Renal cortical epithelial cell (primary cell): ENCODE measurements at regions not wholly inside any gene's neighbourhood (a gene's known extent, or its start where the extent isn't known, plus 50 kb on each side); places are given as distances from the start of the nearest gene placed in this dataset.
A peak's percentile ranks its signal among the peaks of the same experiment; 100 is the strongest.

Source experiments
- DNase-seq: peaks from one replicate; pipeline ENCODE4 v3.0.0-alpha.2; 2011; ENCODE audit warnings: low read depth

DNA sequence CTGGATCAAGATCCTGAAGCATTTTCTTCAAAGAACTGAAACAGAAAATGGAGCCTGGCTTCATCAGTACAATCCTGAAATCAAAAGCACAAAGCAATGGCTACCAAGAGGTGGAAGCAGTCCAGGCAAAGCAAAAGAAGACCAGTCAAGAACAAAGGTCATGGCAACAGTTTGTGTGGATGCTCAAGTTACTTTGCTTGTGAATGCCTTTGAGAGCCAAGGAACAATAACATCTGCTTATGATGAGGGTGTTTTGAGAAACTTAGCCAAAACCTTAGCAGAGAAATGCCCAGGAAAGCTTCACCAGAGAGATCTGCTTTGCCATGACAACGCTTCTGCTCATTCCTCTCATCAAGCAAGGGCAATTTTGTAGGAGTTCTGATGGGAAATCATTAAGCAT lies 723.1 kb downstream of the TMEM182 start:
- no peak for DNase-seq

DNA sequence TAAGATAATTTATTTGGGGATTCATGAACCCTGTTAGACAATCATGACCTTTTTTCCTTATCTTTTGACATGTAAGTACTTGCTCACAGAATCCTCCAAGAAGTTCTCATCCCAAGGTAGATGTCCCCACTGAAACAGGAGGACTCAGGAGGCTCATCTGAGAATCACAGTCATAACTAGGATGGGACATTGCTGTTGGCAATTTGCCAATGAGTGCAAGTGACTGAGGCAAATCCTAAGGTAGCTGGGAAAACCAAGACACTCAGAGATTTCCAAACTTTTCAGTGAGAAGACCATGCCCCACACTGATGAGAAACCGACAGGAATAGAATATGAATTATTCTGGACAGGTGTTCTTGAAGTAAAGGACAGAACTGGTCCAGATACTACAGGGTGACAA lies 735.0 kb downstream of the TMEM182 start:
- no peak for DNase-seq

DNA sequence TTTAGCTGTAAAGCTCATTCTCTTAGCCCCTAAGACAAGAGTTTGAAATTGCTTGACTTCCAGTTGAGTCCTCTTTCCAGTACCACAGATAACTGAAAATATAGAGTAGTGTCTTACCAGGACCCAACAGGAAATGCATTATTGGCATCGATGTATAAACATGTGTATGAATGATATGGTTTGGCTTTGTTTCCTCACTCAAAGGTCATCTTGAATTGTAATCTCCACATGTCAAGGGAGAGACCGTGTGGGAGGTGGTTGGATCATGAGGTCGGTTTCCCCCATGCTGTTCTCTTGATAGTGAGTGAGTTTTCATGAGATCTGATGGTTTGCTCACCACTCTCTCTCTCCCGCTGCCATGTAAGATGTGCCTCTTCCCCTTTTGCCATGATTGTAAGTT lies 745.0 kb downstream of the TMEM182 start:
- DNase-seq, result no peak

DNA sequence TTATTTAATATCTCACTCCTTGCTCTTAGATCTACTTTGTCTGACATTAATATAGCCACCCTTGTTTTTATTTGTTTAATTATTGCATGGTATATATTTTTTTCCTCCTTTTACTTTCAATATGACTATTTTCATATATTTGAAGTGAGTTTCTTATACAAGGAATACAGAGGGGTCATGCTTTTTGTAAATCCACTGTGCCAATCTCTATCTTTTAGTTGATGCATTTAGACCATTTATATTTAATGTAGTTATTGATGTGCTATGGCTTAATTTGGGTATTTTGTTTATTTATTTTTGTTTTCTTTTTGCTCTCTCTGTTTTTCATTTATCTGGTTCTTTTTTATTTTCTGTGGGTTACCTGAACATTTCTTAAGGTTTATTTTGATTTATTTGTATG lies 750.6 kb downstream of the TMEM182 start:
- no peak for DNase-seq

DNA sequence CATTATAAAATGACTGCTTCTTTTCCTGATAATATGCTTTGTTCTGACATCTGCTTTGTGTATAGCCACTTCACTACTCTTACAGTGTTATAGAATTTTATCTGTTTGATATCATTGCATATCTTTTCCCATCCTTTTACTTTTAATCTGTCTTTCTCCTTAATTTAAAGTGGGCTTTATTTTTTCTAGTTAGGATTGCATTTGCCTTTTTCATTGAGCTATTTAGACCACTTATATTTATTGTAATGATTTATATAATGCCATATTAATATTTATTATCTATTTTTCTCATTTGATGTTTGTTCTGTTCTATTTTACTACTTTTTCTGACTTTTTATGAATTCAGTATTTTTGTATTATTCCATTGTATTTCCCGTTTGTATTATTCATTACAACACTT lies 758.7 kb downstream of the TMEM182 start:
- DNase-seq, result no peak

DNA sequence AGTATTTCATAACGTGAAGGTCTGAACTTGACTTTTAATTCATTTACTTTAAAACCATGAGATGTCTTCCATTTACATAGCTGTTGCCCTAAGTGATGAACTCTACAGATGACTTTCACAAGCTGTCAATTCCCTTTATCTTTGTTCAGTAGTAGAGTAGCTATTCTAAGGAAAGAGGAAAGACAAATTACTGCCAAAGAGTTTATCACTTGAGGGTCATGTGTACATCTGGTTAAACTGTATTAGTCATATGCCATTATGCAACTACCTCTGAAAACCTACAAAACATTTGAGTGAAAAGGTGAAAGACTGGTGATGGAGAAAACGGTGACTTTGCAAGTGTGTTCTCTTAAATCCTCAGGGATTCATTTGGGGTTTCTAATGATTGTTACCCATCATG lies 763.9 kb downstream of the TMEM182 start:
- DNase-seq, result peak; percentile 4

DNA sequence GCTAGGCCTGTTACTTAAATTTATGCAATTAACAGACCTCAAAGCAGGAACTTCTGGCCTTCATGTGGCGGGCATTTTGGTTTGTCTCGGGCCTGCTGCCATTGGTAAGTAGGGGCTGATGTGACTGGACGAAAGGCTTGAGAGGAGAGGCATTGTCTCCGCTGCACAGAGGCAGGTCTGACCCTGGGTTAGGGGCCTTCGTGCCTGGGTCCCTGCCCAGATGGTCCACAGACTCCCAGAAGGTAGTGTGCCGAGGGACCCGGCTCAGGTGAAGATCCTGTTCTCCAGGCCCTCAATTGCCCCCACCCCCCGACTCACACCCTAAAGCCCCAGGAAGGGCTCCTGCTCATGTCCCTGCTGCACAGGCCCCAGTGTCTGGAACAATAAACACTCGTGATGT lies 764.9 kb downstream of the TMEM182 start:
- no peak for DNase-seq

DNA sequence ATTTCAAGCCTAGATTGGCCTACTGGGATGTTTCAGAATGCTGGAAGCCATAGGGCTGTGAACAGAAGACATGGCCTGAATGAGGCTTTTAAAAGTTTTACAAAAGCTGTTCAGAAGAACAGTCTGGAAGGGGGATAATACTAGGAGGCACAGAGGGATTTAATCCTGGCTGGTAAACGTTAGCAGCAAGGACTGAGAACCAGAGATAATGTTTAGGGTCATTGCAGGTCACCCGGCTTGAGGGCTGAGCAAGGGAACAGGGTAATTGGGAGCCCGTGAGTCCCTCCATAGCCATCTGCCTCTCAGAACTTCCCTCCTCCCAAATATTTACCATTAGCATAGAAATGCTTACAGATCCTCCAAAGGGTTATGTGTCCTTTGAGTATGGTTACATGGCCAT lies 765.4 kb downstream of the TMEM182 start:
- no peak for DNase-seq

DNA sequence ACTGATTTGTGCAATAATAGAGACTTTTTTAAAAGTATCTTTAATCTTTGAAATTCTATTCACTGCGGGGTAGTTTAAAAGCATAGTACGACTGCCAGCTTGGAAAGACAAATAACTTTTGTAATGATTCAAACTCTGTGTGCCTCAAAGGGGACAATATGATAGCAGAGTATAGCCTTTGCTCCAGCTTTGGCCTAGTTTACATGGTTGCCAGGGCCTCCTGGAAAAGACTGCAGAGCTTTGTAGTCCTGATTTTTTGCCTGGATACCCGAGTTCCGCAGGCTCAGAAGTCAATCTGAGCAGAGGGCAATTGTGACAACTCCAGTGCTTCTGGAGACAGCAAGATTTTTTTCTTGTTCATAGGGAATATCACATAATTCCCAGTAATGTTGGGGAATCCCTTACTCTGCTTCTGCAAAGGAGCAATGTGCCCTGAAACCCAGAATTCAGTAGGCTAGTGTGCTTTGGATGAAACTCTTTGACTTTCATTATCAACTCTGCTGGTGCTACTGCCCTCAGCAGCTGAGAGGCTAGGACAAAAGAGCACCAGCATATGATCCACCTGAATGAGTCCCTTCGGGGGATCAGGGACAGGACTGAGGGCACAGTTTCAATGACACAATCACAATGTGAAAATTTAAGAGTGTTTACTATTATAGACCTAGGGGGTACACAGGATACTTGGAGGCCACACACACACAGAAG lies 768.1 kb downstream of the TMEM182 start:
- no peak for DNase-seq

DNA sequence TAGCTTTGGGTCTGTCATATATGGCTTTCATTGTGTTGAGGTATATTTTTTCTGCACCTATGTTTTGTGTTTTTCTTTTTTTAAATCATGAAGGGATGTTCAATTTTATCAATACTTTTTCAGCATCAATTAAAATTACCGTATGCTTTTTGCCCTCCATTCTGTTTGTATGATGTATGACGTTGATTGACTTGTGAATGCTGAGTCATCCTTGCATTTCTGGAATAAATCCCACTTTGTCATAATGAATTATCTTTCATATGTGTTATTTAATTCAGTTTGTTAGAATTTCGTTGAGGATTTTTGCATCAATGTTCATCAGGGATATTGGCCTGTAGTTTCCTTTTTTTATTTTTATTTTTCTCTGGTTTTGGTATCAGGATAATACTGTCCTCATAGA lies 790.9 kb downstream of the TMEM182 start:
- no peak for DNase-seq

DNA sequence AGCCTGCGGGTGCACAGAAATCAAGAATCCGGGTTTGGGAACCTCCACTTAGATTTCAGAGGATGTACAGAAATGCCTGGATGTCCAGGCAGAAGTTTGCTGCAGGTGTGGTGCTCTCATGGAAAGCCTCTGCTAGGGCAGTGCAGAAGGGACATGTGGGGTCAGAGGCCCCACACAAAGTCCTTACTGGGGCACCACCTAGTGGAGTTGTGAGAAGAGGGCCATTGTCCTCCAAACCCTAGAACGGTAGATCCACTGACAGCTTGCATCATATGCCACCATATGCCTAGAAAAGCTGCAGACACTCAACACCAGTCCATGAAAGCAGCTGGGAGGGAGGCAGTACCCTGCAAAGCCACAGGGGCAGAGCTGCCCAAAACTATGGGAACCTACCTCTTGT lies 833.0 kb downstream of the TMEM182 start:
- DNase-seq, result no peak

DNA sequence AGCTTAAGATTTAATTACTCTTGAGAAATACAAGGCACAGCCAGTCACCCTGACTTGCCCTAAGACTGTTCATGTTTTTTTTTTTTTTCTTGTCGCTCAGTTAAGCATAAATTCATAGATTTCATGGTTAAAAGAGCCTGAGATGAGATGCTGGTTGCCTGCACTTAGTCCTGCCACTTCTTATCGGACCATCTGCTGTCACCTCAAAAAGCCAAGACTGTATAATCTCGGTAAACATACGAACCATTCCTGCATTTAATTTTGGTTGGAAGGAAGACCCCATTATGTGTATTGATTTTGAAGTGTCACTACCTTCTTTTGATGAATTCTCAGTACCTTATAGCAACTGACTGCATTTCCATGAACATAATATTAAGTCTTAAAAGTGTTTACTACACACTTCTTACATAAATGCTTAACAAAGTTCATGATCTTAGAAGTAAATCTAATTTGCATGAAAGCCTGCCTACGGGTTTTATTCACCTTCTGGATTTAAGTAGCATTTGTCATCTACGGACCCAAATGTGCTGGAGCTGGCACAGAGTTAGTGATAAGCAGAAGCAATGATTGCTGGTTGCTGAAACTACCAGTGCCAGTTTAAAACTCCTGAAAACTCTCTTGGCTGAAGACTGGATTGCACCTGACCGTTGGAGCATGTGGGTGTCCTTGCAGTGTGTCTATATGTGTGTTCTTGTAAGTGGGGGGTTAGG lies 843.4 kb downstream of the TMEM182 start:
- peak; percentile 1 for DNase-seq

DNA sequence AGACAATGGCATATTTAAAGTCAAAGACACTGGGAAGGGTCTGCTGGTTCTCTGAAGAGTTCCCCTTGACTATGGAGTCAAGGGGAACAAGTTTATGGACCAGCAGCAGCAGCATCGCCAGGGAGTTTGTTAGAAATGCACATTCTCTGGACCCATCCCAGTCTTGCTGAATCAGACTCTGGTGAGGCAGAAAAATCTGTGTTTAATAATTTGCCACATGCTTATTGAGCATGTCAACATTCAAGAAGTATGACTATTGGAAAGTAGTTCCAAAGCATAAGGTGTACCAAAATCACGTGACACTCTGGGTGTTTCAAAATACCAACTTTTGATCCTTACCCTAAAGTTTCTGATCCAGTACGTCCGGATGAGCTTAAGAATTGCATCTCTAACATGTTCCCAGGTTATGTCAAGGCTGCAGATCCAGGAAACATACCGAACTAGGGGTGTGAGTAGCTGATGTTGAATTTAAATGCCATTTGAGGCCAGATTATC lies 853.8 kb downstream of the TMEM182 start:
- DNase-seq, result peak; percentile 31

DNA sequence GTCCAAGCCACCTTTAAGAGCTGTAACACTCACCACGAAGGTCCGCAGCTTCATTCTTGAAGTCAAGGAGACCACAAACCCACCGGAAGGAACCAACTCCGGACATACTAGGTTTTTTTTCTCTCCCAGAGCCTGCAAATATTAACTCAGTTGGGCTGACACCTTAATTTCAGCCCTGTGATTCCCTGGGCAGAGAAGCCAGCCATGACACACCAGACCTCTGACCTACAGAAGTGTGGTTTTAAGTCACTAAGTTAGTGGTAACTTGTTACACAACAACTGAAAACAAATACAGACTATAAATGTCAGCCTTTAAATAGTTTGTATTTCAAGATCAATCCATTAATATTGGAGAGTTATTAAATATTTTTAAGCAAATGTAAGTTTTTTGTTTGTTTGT lies 855.1 kb downstream of the TMEM182 start:
- peak; percentile 79 for DNase-seq

DNA sequence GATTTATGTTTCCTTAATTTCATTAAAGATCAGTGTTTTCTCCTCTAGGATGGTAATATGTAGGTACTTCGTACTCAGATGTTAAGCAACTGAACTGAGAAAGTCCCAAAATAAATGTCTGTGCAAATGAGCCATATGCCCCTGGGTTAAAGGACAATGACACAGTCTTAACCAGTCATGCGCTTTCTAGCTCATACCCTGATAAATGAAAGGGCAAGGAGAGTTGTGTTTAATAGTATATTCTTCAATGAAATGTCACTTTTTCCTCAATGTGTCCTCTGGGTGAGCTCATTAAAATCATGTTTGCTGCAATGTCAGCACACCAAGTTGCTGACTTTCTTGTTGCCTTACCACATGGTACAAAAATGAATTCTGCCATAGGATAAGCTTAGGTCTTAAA lies 856.3 kb downstream of the TMEM182 start:
- DNase-seq, result no peak

DNA sequence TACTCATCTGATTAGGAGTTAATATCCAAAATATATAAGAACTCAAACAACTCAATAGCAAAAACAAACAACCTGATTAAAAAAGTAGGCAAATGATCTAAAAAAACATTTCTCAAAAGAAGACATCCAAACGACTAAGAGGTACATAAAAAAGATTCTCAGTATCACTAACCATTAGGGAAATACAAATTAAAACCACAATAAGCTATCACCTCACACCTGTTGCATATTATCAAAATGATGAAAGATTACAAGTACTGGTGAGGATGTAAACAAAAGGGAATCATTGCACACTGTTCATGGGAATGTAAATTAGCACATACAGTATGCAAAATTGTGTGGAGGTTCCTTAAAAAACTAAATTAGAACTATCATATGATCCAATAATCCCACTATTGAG lies 865.5 kb downstream of the TMEM182 start:
- no peak for DNase-seq

DNA sequence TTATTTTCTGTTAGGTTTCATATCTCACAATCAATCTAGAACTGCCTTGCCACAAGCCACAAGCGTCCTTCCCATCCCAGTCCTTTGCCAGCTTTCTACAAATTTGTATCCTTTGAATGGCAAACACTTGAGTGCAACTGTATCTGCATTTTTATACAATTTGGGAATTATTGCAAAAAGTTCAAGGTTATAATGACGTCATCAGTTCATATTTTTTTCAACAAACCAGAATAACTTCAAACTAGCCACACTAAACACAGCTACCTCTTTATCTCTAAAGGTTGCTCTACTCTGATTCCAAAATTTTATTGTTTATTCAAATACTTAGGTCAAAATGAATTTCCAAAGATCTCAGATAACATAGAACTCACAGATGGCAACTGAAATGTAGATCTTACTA lies 877.1 kb downstream of the TMEM182 start:
- DNase-seq, result no peak

DNA sequence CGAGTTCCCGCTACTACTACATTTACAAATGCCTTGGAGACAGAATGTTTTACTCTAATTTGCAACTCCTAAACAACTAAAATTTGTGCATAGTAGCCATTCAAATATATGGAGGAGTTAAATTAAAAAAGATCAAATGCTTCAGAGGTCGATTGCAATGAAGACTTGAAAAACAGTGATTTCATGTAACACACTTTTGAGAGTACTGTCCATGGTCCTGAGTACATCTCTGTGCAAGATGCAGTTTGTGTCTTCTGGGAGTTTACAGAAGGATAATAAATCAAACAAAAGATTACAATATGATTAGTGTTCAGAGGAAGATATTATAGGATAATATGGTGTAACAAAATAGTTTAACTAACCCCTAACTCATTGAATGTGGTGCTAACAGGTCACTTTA lies 894.7 kb downstream of the TMEM182 start:
- peak; percentile 47 for DNase-seq

DNA sequence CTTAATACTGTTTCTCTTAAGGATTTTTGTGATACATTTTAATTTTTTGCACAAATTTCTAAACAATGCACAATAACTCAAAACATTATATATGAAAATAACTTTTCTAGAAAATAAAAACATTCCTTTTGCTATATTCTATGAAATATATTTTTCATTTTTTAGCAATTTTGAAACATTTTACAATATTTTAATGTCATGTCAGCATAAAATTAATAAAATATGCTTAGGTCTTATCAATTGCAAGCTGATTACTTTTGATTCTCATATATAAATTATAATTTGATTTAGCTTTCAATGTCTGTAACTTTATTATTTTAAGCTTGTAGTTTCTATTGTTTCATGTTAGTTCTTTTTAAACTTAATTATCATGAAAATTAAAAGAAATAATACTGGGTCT lies 898.7 kb downstream of the TMEM182 start:
- DNase-seq, result no peak

DNA sequence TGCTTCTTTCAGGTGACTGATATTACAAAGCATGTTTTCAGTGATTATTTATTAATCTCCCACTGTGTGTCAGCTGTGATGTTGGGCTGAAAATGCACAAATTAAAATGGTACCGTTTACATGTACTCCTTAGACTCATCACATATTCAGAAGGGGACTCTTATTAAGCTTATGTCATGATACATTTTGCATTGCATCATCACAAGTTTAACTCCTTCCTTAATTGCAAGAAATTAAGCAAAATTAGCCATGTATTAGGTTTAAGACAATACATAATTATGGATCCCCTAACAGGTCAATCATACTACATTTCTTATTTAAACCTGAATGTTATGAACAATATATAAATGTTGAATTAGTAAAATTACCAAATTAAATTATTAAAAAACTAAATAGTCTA lies 899.1 kb downstream of the TMEM182 start:
- DNase-seq, result no peak

DNA sequence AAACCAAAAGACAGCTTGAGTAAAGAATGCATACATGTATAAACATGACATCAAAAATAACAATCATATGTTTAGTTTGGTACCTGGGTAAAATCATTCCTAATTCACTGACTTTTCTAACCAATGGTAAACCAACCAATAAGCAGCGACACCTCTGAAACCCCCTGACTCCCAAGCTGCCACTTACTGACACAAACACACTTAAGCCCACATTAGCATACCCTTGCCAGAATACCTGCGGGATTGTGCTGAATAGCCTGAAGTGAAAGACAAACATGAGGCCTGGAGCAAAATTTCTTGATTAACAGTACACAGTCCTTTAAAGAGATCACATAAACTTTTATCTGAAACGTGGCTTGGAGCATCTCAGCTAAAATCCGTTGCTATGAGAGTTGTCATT lies 902.9 kb downstream of the TMEM182 start:
- no peak for DNase-seq

DNA sequence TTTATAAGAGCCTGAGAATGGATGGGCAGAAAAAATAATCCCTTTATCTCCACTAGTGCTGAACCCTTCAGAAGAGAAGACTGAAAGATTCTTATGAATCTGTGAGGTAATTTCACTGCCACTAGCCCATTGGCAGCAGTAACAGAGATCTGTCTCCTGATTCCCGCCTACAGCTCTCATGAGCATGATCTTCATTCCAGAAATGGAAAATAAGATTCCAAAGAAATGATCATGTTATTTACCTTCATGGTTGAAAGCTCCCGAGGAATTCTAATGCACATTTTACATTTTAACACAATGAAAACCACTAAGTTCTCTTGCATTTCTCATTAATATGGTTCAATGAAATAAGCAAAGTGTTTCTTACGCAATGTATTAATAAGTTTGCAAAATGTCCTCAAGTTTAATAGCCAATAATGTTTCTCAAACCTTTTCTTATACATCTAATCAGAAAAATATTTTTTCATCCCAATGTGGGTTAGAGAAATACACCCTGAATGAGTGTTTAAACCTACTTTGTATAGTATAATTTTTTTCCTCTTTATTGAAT lies 905.6 kb downstream of the TMEM182 start:
- peak; percentile 92 for DNase-seq

DNA sequence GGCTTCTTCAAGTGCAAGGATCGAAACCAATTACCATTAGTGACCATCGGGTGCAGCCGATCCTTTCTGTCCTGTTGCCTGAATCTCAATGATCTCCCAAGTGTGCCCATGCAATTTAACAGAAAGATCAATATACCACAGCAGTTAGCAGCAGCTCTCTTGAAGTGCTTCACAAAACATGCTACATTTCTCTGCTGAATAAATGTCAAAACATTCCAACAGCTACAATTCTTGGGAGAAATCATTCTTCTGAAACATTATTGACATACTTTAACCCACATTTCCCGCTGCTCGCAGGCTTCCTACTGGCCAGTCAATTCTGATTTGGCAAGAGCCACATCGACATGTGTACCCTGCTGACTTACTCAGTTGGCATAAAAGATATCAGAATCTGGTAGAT lies 907.7 kb downstream of the TMEM182 start:
- peak; percentile 41 for DNase-seq
